ENCODE measurements at regions not wholly inside any gene's neighbourhood (a gene's known extent, or its start where the extent isn't known, plus 50 kb on each side); places are given as distances from the start of the nearest gene placed in this dataset.

DNA sequence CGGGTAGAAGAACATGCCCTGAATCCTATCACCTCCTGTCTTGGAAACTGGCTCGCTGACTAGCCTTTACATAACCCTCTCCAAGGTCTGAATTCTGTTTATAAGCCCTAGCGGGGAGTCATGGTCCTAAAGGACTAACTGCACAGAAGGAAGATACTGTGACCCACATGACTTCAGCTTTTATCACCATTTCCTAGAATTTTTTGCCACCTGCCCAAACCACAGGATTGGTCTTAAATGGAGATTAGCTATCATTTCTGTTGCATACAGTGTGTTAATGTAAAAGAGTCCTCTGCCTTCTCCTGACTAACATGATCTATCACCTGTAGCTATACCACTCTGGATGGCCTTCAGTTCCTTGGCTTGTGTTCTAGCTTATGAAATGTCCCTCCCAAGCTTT is 319.2 kb downstream of the DUSP6 start:
- no peak for DNase-seq (ENCODE audit: low spot score in 2 of 2)
- Histone ChIP-seq H3K27ac (no peak overlapping the region), H3K36me3 (no peaks in the 10 kb centered on the region), H3K9me3 (no peaks in the 10 kb centered on the region), H3K27me3 (no peaks in the 10 kb centered on the region), H3K4me1 (no peaks in the 10 kb centered on the region), H3K4me3 (no peak overlapping the region)
- TF ChIP-seq, protein P1, sequence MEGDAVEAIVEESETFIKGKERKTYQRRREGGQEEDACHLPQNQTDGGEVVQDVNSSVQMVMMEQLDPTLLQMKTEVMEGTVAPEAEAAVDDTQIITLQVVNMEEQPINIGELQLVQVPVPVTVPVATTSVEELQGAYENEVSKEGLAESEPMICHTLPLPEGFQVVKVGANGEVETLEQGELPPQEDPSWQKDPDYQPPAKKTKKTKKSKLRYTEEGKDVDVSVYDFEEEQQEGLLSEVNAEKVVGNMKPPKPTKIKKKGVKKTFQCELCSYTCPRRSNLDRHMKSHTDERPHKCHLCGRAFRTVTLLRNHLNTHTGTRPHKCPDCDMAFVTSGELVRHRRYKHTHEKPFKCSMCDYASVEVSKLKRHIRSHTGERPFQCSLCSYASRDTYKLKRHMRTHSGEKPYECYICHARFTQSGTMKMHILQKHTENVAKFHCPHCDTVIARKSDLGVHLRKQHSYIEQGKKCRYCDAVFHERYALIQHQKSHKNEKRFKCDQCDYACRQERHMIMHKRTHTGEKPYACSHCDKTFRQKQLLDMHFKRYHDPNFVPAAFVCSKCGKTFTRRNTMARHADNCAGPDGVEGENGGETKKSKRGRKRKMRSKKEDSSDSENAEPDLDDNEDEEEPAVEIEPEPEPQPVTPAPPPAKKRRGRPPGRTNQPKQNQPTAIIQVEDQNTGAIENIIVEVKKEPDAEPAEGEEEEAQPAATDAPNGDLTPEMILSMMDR (IDR thresholded peaks at IDR 0.05), result no peak
- intact Hi-C loops (cut with DNase I), result no loop called here

DNA sequence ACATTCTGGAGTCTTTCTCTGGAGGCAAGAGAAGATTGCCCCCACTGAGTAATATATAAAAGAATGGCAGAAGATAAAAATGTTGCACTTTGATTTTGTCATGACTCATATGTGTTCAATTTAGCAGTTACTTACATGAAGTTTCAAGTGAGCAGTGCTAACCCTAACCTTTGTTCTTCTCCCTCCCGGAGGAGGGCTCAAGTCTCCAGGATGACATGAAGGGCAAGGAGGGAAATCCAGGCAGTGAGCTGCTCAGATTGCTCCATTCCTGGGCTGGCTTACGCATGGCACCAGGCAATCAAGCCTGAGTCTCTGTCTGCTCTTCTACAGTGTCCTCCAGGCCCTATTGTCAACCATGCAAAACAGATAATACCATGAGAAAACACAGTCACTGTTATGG is 322.3 kb downstream of the DUSP6 start:
- Histone ChIP-seq H3K4me3 (no peak overlapping the region), H3K27ac (no peak overlapping the region), H3K36me3 (no peaks in the 10 kb centered on the region), H3K4me1 (no peaks in the 10 kb centered on the region), H3K27me3 (no peaks in the 10 kb centered on the region), H3K9me3 (no peaks in the 10 kb centered on the region)
- DNase-seq (ENCODE audit: low spot score in 2 of 2), result no peak
- intact Hi-C loops (cut with DNase I), result no loop called here
- TF ChIP-seq, protein P1 (IDR thresholded peaks at IDR 0.05), result no peak

DNA sequence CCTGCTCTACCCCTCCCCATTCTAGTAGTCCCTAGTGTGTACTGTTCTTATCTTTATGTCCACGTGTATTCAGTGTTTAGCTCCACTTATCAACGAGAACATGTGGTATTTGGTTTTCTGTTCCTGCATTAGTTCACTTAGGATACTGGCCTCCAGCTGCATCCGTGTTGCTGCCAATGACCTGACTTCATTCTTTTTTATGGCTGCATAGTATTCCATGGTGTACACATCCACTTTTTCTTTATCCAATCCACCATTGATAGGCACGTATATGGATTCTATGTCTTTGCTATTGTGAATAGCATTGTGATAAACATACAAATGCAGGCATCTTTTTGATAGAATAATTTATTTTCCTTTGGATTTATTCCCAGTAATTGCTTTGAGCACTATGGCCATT is 327.7 kb downstream of the DUSP6 start:
- intact Hi-C loops (cut with DNase I), result no loop called here
- no peak for DNase-seq (ENCODE audit: low spot score in 2 of 2)
- Histone ChIP-seq H3K4me3 (no peak overlapping the region), H3K4me1 (no peaks in the 10 kb centered on the region), H3K27me3 (no peaks in the 10 kb centered on the region), H3K36me3 (no peaks in the 10 kb centered on the region), H3K27ac (no peak overlapping the region), H3K9me3 (no peaks in the 10 kb centered on the region)
- TF ChIP-seq, protein P1 (IDR thresholded peaks at IDR 0.05), result no peak

DNA sequence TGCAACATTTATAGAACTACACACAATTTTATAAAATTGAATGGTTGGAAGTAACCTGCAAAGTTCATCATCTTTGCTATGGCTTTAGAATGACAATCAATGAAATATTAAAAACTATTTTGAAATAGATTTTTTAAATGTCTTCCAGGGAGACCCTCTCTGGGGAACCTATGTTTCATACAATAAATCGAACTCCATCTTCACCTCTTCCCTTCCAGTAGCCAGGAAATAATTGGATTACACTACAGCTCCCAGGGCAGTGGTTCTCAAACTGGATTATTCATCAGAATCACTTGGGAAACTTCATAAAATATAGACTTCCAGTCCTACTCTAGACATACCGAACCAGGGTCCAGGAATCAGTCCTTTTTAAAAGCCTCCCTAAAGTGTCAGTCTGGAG is 328.4 kb downstream of the DUSP6 start:
- H3K9me3 ChIP-seq, result no peaks in the 10 kb centered on the region
- intact Hi-C loops (cut with DNase I), result no loop called here
- no peak for DNase-seq (ENCODE audit: low spot score in 2 of 2)
- no peak overlapping the region for H3K27ac ChIP-seq
- H3K27me3 ChIP-seq, result no peaks in the 10 kb centered on the region
- TF ChIP-seq, protein P1 (IDR thresholded peaks at IDR 0.05), result no peak
- H3K36me3 ChIP-seq, result no peaks in the 10 kb centered on the region
- H3K4me1 ChIP-seq, result no peaks in the 10 kb centered on the region
- no peak overlapping the region for H3K4me3 ChIP-seq

DNA sequence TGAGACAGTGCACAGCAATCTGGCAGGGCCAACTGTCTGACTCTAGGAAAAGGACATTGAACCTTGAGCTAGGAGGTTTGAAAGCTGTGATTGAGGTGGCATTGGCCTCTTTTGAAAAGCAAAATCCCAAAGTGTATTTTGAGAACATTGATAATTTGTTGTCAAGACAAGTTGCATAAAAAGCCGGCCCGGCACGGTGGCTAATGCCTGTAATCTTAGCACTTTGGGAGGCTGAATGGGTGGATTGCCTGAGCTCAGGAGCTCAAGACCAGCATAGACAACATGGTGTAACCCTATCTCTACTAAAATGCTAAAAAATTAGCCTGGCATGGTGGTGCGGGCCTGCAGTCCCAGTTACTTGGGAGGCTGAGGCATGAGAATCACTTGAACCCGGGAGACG is 331.6 kb downstream of the DUSP6 start:
- no peak overlapping the region for H3K27ac ChIP-seq
- H3K27me3 ChIP-seq, result no peaks in the 10 kb centered on the region
- no peaks in the 10 kb centered on the region for H3K9me3 ChIP-seq
- no peak overlapping the region for H3K4me3 ChIP-seq
- DNase-seq (ENCODE audit: low spot score in 2 of 2), result no peak
- H3K4me1 ChIP-seq, result peaks cover 0 to 4% of the 10 kb centered on the region in 2 donors
- TF ChIP-seq, protein P1 (IDR thresholded peaks at IDR 0.05), result no peak
- H3K36me3 ChIP-seq, result no peaks in the 10 kb centered on the region
- intact Hi-C loops (cut with DNase I), result no loop called here

DNA sequence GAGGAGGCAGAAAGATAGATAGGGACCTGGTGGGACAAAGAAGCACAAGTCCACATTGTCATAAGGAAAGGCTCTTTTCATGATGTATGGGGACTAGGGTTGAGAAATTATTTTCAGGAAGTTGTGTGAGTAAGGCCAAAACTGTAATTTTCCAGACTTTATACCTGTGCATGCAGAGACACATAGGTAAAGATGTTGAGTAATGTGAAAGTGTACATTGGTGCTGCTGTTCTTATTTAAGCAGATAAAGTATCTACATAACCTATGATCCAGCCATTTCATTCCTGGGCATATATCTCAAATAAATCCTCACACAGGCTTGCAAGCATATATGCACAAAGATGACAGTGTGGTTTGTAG is 332.2 kb downstream of the DUSP6 start:
- intact Hi-C loops (cut with DNase I), result no loop called here
- no peaks in the 10 kb centered on the region for H3K27me3 ChIP-seq
- H3K27ac ChIP-seq, result no peak overlapping the region
- H3K9me3 ChIP-seq, result no peaks in the 10 kb centered on the region
- H3K4me3 ChIP-seq, result no peak overlapping the region
- DNase-seq (ENCODE audit: low spot score in 2 of 2), result no peak
- H3K4me1 ChIP-seq, result peaks cover 0 to 4% of the 10 kb centered on the region in 2 donors
- TF ChIP-seq, protein P1 (IDR thresholded peaks at IDR 0.05), result no peak
- H3K36me3 ChIP-seq, result no peaks in the 10 kb centered on the region
